ENCODE measurements at regions not wholly inside any gene's neighbourhood (a gene's known extent, or its start where the extent isn't known, plus 50 kb on each side); places are given as distances from the start of the nearest gene placed in this dataset.

GRCh38 chr3:40657623-40658022 lies 132.9 kb downstream of the ZNF621 start:
- Histone ChIP-seq H3K4me1 (no peaks in the 10 kb centered on the region), H3K36me3 (no peaks in the 10 kb centered on the region), H3K27ac (no peak overlapping the region), H3K4me3 (no peak overlapping the region), H3K9me3 (no peaks in the 10 kb centered on the region), H3K27me3 (no peaks in the 10 kb centered on the region)
- no peak for TF ChIP-seq CTCF (IDR thresholded peaks at IDR 0.05)
- no peak for DNase-seq
- intact Hi-C loops (cut with DNase I; ENCODE audit: low total_unique reads): no loop called here

- Histone ChIP-seq H3K27me3 (no peaks in the 10 kb centered on the region), H3K4me1 (no peaks in the 10 kb centered on the region), H3K4me3 (no peak overlapping the region), H3K9me3 (no peaks in the 10 kb centered on the region), H3K27ac (no peak overlapping the region), H3K36me3 (no peaks in the 10 kb centered on the region)
- no peak for TF ChIP-seq CTCF (IDR thresholded peaks at IDR 0.05)
- DNase-seq: no peak
- intact Hi-C loops (cut with DNase I; ENCODE audit: low total_unique reads): no loop called here
Measured at GRCh38 chr3:40658305-40658704, 133.5 kb downstream of the ZNF621 start.

- no peak for TF ChIP-seq CTCF (IDR thresholded peaks at IDR 0.05)
- H3K27ac ChIP-seq: no peak overlapping the region
- H3K27me3 ChIP-seq: no peaks in the 10 kb centered on the region
- H3K36me3 ChIP-seq: no peaks in the 10 kb centered on the region
- intact Hi-C loops (cut with DNase I; ENCODE audit: low total_unique reads): no loop called here
- no peaks in the 10 kb centered on the region for H3K9me3 ChIP-seq
- no peak for DNase-seq
- H3K4me1 ChIP-seq: no peaks in the 10 kb centered on the region
- no peak overlapping the region for H3K4me3 ChIP-seq
Measured at GRCh38 chr3:40660554-40660953, 135.8 kb downstream of the ZNF621 start.

- Histone ChIP-seq H3K9me3 (no peaks in the 10 kb centered on the region), H3K36me3 (no peaks in the 10 kb centered on the region), H3K4me1 (no peaks in the 10 kb centered on the region), H3K27me3 (no peaks in the 10 kb centered on the region), H3K27ac (no peak overlapping the region), H3K4me3 (no peak overlapping the region)
- intact Hi-C loops (cut with DNase I; ENCODE audit: low total_unique reads): no loop called here
- no peak for TF ChIP-seq CTCF (IDR thresholded peaks at IDR 0.05)
- no peak for DNase-seq
Measured at GRCh38 chr3:40661284-40661683, 136.5 kb downstream of the ZNF621 start.

- H3K36me3 ChIP-seq: no peaks in the 10 kb centered on the region
- TF ChIP-seq CTCF (IDR thresholded peaks at IDR 0.05): no peak
- H3K4me1 ChIP-seq: no peaks in the 10 kb centered on the region
- H3K4me3 ChIP-seq: no peak overlapping the region
- DNase-seq: no peak
- intact Hi-C loops (cut with DNase I; ENCODE audit: low total_unique reads): no loop called here
- no peaks in the 10 kb centered on the region for H3K27me3 ChIP-seq
- H3K27ac ChIP-seq: no peak overlapping the region
- H3K9me3 ChIP-seq: no peaks in the 10 kb centered on the region
Measured at GRCh38 chr3:40663280-40663679, 138.5 kb downstream of the ZNF621 start.

GRCh38 chr3:40669176-40669575 lies 144.4 kb downstream of the ZNF621 start:
- Histone ChIP-seq H3K36me3 (no peaks in the 10 kb centered on the region), H3K27ac (no peak overlapping the region), H3K27me3 (no peaks in the 10 kb centered on the region), H3K9me3 (no peaks in the 10 kb centered on the region), H3K4me3 (no peak overlapping the region), H3K4me1 (no peaks in the 10 kb centered on the region)
- TF ChIP-seq CTCF (IDR thresholded peaks at IDR 0.05): no peak
- no peak for DNase-seq
- intact Hi-C loops (cut with DNase I; ENCODE audit: low total_unique reads): no loop called here
